GM21723 (cell line): ENCODE measurements at regions not wholly inside any gene's neighbourhood (a gene's known extent, or its start where the extent isn't known, plus 50 kb on each side); places are given as distances from the start of the nearest gene placed in this dataset.
"Not testable (repeated sequence)": the region's sequence is repeated elsewhere in the genome, so short reads cannot be mapped to it uniquely, and the experiment has no call there.

Experiments used
- ATAC-seq: cut with Tn5 transposase; IDR thresholded peaks from one replicate; pipeline ENCODE4 v1.9.1; 2021; ENCODE audit warnings: mild to moderate bottlenecking, moderate library complexity; ENCODE audit not compliant: unreplicated experiment

- not testable (repeated sequence) for ATAC-seq
These were observed 955.8 kb downstream of the SPATA31A7 start for GRCh38 chr9:62145648-62146047.
